T-helper 1 cell treated with Interleukin-12 subunit alpha and Interleukin-12 subunit beta and Interleukin-4 antibody, amounts not matched to agents 30 ng/mL and 1 ng/mL, for 36 hours (primary cell): ENCODE measurements at regions not wholly inside any gene's neighbourhood (a gene's known extent, or its start where the extent isn't known, plus 50 kb on each side); places are given as distances from the start of the nearest gene placed in this dataset.

Experiments used
- intact Hi-C: fragments of 100-400 bp; cut with micrococcal nuclease; formaldehyde crosslinking; loops from one replicate; pipeline ENCODE4 v1.15.1; 2024

GRCh38 chr13:53143757-53144339, 115.2 kb downstream of the OLFM4 start:
- intact Hi-C loops: no loop called here

GRCh38 chr13:53144826-53145225, 116.2 kb downstream of the OLFM4 start:
- intact Hi-C loops: no loop called here

- intact Hi-C loops: loop anchor here (5.0 kb wide), 2 partner anchors 483 to 533 kb away; no protein-coding TSS in a partner anchor
These were observed 122.0 kb downstream of the OLFM4 start for GRCh38 chr13:53150568-53150967.

- intact Hi-C loops: loop anchor here (5.0 kb wide), 2 partner anchors 484 to 534 kb away; no protein-coding TSS in a partner anchor
These were observed 122.9 kb downstream of the OLFM4 start for GRCh38 chr13:53151336-53152056.

GRCh38 chr13:53152057-53152421, 123.4 kb downstream of the OLFM4 start:
- intact Hi-C loops: loop anchor here (5.0 kb wide), 2 partner anchors 485 to 535 kb away; no protein-coding TSS in a partner anchor

GRCh38 chr13:53158201-53158600, 129.6 kb downstream of the OLFM4 start:
- intact Hi-C loops: no loop called here

GRCh38 chr13:53159431-53159830, 130.8 kb downstream of the OLFM4 start:
- intact Hi-C loops: no loop called here

- intact Hi-C loops: no loop called here
These were observed 131.6 kb downstream of the OLFM4 start for GRCh38 chr13:53160211-53160610.

- intact Hi-C loops: no loop called here
These were observed 132.6 kb downstream of the OLFM4 start for GRCh38 chr13:53161251-53161650.

GRCh38 chr13:53165261-53165660, 136.6 kb downstream of the OLFM4 start:
- intact Hi-C loops: no loop called here

GRCh38 chr13:53167561-53167960, 138.9 kb downstream of the OLFM4 start:
- intact Hi-C loops: no loop called here

- intact Hi-C loops: no loop called here
These were observed 142.3 kb downstream of the OLFM4 start for GRCh38 chr13:53170910-53171309.

GRCh38 chr13:53174545-53174944, 145.9 kb downstream of the OLFM4 start:
- intact Hi-C loops: no loop called here

GRCh38 chr13:53180684-53181083, 152.1 kb downstream of the OLFM4 start:
- intact Hi-C loops: no loop called here

GRCh38 chr13:53182724-53183123, 154.1 kb downstream of the OLFM4 start:
- intact Hi-C loops: no loop called here

GRCh38 chr13:53188120-53188519, 159.5 kb downstream of the OLFM4 start:
- intact Hi-C loops: no loop called here

GRCh38 chr13:53189162-53189561, 160.5 kb downstream of the OLFM4 start:
- intact Hi-C loops: no loop called here

GRCh38 chr13:53191091-53191490, 162.5 kb downstream of the OLFM4 start:
- intact Hi-C loops: no loop called here

GRCh38 chr13:53197424-53197823, 168.8 kb downstream of the OLFM4 start:
- intact Hi-C loops: no loop called here

GRCh38 chr13:53198017-53198416, 169.4 kb downstream of the OLFM4 start:
- intact Hi-C loops: no loop called here

- intact Hi-C loops: no loop called here
These were observed 170.1 kb downstream of the OLFM4 start for GRCh38 chr13:53198736-53199135.

- intact Hi-C loops: no loop called here
These were observed 171.5 kb downstream of the OLFM4 start for GRCh38 chr13:53200075-53200474.
